ENCODE measurements at regions not wholly inside any gene's neighbourhood (a gene's known extent, or its start where the extent isn't known, plus 50 kb on each side); places are given as distances from the start of the nearest gene placed in this dataset.

- Histone ChIP-seq H3K27ac (ENCODE audit: low read length) (no peak overlapping the region), H3K4me3 (ENCODE audit: low read length) (no peak overlapping the region), H3K4me1 (ENCODE audit: control insufficient read depth, insufficient read depth, low read length) (no peaks in the 10 kb centered on the region), H3K36me3 (ENCODE audit: control insufficient read depth, insufficient read depth, low read length) (no peaks in the 10 kb centered on the region), H3K27me3 (ENCODE audit: control insufficient read depth, insufficient read depth, low read length) (no peaks in the 10 kb centered on the region), H3K9me3 (ENCODE audit: control insufficient read depth, insufficient read depth, low read length) (no peaks in the 10 kb centered on the region)
- no CpG with 5 or more reads among the region's 8 CpGs for WGBS (ENCODE audit: insufficient coverage, insufficient read length)
- DNase-seq (ENCODE audit: low read depth, low spot score), result no peak
Measured at GRCh38 chr1:47645151-47645550, 207.3 kb downstream of the FOXD2 start.

GRCh38 chr1:47646676-47647075, 208.8 kb downstream of the FOXD2 start:
- no peak overlapping the region for H3K27ac ChIP-seq (ENCODE audit: low read length)
- no CpG with 5 or more reads among the region's 1 CpG for WGBS (ENCODE audit: insufficient coverage, insufficient read length)
- H3K27me3 ChIP-seq (ENCODE audit: control insufficient read depth, insufficient read depth, low read length), result no peaks in the 10 kb centered on the region
- no peaks in the 10 kb centered on the region for H3K36me3 ChIP-seq (ENCODE audit: control insufficient read depth, insufficient read depth, low read length)
- H3K4me3 ChIP-seq (ENCODE audit: low read length), result no peak overlapping the region
- H3K4me1 ChIP-seq (ENCODE audit: control insufficient read depth, insufficient read depth, low read length), result no peaks in the 10 kb centered on the region
- H3K9me3 ChIP-seq (ENCODE audit: control insufficient read depth, insufficient read depth, low read length), result no peaks in the 10 kb centered on the region
- no peak for DNase-seq (ENCODE audit: low read depth, low spot score)

GRCh38 chr1:47647327-47647845, 209.5 kb downstream of the FOXD2 start:
- Histone ChIP-seq H3K36me3 (ENCODE audit: control insufficient read depth, insufficient read depth, low read length) (no peaks in the 10 kb centered on the region), H3K27ac (ENCODE audit: low read length) (no peak overlapping the region), H3K4me1 (ENCODE audit: control insufficient read depth, insufficient read depth, low read length) (no peaks in the 10 kb centered on the region), H3K4me3 (ENCODE audit: low read length) (no peak overlapping the region), H3K9me3 (ENCODE audit: control insufficient read depth, insufficient read depth, low read length) (no peaks in the 10 kb centered on the region), H3K27me3 (ENCODE audit: control insufficient read depth, insufficient read depth, low read length) (no peaks in the 10 kb centered on the region)
- WGBS (ENCODE audit: insufficient coverage, insufficient read length), result no CpG with 5 or more reads among the region's 5 CpGs
- DNase-seq (ENCODE audit: low read depth, low spot score), result no peak

GRCh38 chr1:47650205-47650604, 212.4 kb downstream of the FOXD2 start:
- no peak for DNase-seq (ENCODE audit: low read depth, low spot score)
- no peaks in the 10 kb centered on the region for H3K36me3 ChIP-seq (ENCODE audit: control insufficient read depth, insufficient read depth, low read length)
- no peak overlapping the region for H3K27ac ChIP-seq (ENCODE audit: low read length)
- H3K9me3 ChIP-seq (ENCODE audit: control insufficient read depth, insufficient read depth, low read length), result no peaks in the 10 kb centered on the region
- no peaks in the 10 kb centered on the region for H3K4me1 ChIP-seq (ENCODE audit: control insufficient read depth, insufficient read depth, low read length)
- WGBS (ENCODE audit: insufficient coverage, insufficient read length), result no CpG with 5 or more reads among the region's 7 CpGs
- no peaks in the 10 kb centered on the region for H3K27me3 ChIP-seq (ENCODE audit: control insufficient read depth, insufficient read depth, low read length)
- no peak overlapping the region for H3K4me3 ChIP-seq (ENCODE audit: low read length)

GRCh38 chr1:47650611-47651010, 212.8 kb downstream of the FOXD2 start:
- no peaks in the 10 kb centered on the region for H3K9me3 ChIP-seq (ENCODE audit: control insufficient read depth, insufficient read depth, low read length)
- no peaks in the 10 kb centered on the region for H3K27me3 ChIP-seq (ENCODE audit: control insufficient read depth, insufficient read depth, low read length)
- no peak for DNase-seq (ENCODE audit: low read depth, low spot score)
- H3K27ac ChIP-seq (ENCODE audit: low read length), result no peak overlapping the region
- H3K4me3 ChIP-seq (ENCODE audit: low read length), result no peak overlapping the region
- H3K36me3 ChIP-seq (ENCODE audit: control insufficient read depth, insufficient read depth, low read length), result no peaks in the 10 kb centered on the region
- no peaks in the 10 kb centered on the region for H3K4me1 ChIP-seq (ENCODE audit: control insufficient read depth, insufficient read depth, low read length)
- WGBS (ENCODE audit: insufficient coverage, insufficient read length), result no CpG with 5 or more reads among the region's 1 CpG

- no CpG with 5 or more reads among the region's 9 CpGs for WGBS (ENCODE audit: insufficient coverage, insufficient read length)
- no peaks in the 10 kb centered on the region for H3K27me3 ChIP-seq (ENCODE audit: control insufficient read depth, insufficient read depth, low read length)
- DNase-seq (ENCODE audit: low read depth, low spot score), result no peak
- H3K4me1 ChIP-seq (ENCODE audit: control insufficient read depth, insufficient read depth, low read length), result no peaks in the 10 kb centered on the region
- no peak overlapping the region for H3K27ac ChIP-seq (ENCODE audit: low read length)
- no peaks in the 10 kb centered on the region for H3K9me3 ChIP-seq (ENCODE audit: control insufficient read depth, insufficient read depth, low read length)
- H3K36me3 ChIP-seq (ENCODE audit: control insufficient read depth, insufficient read depth, low read length), result no peaks in the 10 kb centered on the region
- no peak overlapping the region for H3K4me3 ChIP-seq (ENCODE audit: low read length)
Measured at GRCh38 chr1:47651311-47652089, 213.7 kb downstream of the FOXD2 start.

- no CpG with 5 or more reads among the region's 5 CpGs for WGBS (ENCODE audit: insufficient coverage, insufficient read length)
- no peaks in the 10 kb centered on the region for H3K27me3 ChIP-seq (ENCODE audit: control insufficient read depth, insufficient read depth, low read length)
- no peaks in the 10 kb centered on the region; the same call in 1 of the 2 replicates for H3K36me3 ChIP-seq (ENCODE audit: control insufficient read depth, insufficient read depth, low read length)
- DNase-seq (ENCODE audit: low read depth, low spot score), result no peak
- H3K27ac ChIP-seq (ENCODE audit: low read length), result no peak overlapping the region
- H3K4me1 ChIP-seq (ENCODE audit: control insufficient read depth, insufficient read depth, low read length), result no peaks in the 10 kb centered on the region
- H3K9me3 ChIP-seq (ENCODE audit: control insufficient read depth, insufficient read depth, low read length), result no peaks in the 10 kb centered on the region
- H3K4me3 ChIP-seq (ENCODE audit: low read length), result no peak overlapping the region
Measured at GRCh38 chr1:47655521-47656300, 217.9 kb downstream of the FOXD2 start.

- DNase-seq (ENCODE audit: low read depth, low spot score), result no peak
- no peaks in the 10 kb centered on the region; the same call in 1 of the 2 replicates for H3K36me3 ChIP-seq (ENCODE audit: control insufficient read depth, insufficient read depth, low read length)
- H3K4me3 ChIP-seq (ENCODE audit: low read length), result no peak overlapping the region
- no CpG with 5 or more reads among the region's 18 CpGs for WGBS (ENCODE audit: insufficient coverage, insufficient read length)
- no peaks in the 10 kb centered on the region for H3K9me3 ChIP-seq (ENCODE audit: control insufficient read depth, insufficient read depth, low read length)
- H3K27me3 ChIP-seq (ENCODE audit: control insufficient read depth, insufficient read depth, low read length), result no peaks in the 10 kb centered on the region
- H3K4me1 ChIP-seq (ENCODE audit: control insufficient read depth, insufficient read depth, low read length), result no peaks in the 10 kb centered on the region
- no peak overlapping the region for H3K27ac ChIP-seq (ENCODE audit: low read length)
Measured at GRCh38 chr1:47656719-47657685, 219.2 kb downstream of the FOXD2 start.

- Histone ChIP-seq H3K4me1 (ENCODE audit: control insufficient read depth, insufficient read depth, low read length) (no peaks in the 10 kb centered on the region), H3K4me3 (ENCODE audit: low read length) (no peak overlapping the region), H3K27ac (ENCODE audit: low read length) (no peak overlapping the region), H3K27me3 (ENCODE audit: control insufficient read depth, insufficient read depth, low read length) (no peaks in the 10 kb centered on the region), H3K9me3 (ENCODE audit: control insufficient read depth, insufficient read depth, low read length) (no peaks in the 10 kb centered on the region), H3K36me3 (ENCODE audit: control insufficient read depth, insufficient read depth, low read length) (no peaks in the 10 kb centered on the region; the same call in 1 of the 2 replicates)
- no CpG with 5 or more reads among the region's 9 CpGs for WGBS (ENCODE audit: insufficient coverage, insufficient read length)
- no peak for DNase-seq (ENCODE audit: low read depth, low spot score)
Measured at GRCh38 chr1:47658161-47658920, 220.5 kb downstream of the FOXD2 start.
